Hematopoietic multipotent progenitor cell treated with erythropoietin and hydrocortisone succinate and interleukin-3 and kit ligand, for 4 days (in vitro differentiated cells): ENCODE measurements at regions not wholly inside any gene's neighbourhood (a gene's known extent, or its start where the extent isn't known, plus 50 kb on each side); places are given as distances from the start of the nearest gene placed in this dataset.

Source experiments
- DNase-seq: peaks from one replicate; pipeline ENCODE4 v3.0.0-alpha.2; 2015

- no peak for DNase-seq
These were observed 1262.8 kb upstream of the CDH8 start for GRCh38 chr16:63298993-63299392.

DNA sequence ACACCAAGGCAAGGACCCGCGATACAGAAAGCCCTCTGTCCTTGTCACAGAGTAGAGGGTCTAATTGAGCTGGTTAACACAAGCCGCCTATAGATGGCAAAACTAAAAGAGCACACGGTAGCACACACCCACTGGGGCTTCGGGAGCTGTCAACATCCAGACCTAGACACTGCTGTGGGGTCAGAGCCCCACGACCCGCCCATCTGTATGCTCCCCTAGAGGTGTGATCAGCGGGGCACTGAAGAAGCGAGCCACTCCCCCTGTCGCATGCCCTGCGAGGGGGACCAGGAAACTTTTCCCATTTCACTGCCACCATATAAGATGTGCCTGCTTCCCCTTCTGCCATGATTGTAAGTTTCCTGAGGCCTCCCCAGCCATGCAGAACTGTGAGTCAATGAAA, 1255.8 kb upstream of the CDH8 start:
- DNase-seq: no peak

- peak; percentile 75 for DNase-seq
These were observed 1253.7 kb upstream of the CDH8 start for GRCh38 chr16:63289834-63290460.

DNA sequence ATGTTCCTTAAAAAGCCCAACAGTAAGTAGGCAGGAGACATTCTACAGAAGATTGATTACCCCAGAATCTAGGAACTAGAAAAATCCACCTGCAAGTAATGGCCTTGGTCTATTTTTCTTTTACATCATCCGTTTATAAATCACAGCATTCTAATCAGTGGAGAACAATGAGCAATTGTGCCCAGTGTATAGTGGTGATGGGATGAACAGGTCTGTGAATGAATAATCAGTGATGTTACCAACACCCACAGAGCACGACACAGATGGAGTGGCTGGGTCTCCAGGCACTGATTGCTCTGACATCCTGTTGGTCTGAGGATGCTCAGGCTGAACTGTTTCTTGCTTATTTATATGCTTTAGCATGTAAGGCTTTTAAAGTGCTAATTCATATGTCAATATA, 1251.2 kb upstream of the CDH8 start:
- DNase-seq: no peak

DNA sequence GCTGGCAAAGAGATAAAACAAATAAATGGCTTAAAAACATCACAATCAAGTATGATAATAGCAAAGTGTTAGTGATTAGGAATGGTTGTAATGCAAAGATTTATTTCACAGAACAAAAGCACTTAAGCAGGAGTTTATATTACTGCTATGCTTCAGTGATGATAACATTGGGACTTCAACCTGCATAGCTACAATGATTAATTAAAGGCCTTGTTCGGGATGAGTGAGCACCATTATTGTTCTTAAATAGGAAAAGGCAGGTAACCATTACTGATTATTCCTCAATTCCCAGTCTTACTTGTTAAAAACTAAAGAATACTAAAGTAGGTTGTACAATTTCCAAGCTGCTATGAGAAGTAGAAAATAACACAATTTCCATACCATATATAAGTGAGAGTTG, 1247.5 kb upstream of the CDH8 start:
- DNase-seq: no peak

GRCh38 chr16:63244631-63245030, 1208.4 kb upstream of the CDH8 start:
- DNase-seq: no peak

GRCh38 chr16:63241497-63242028, 1205.3 kb upstream of the CDH8 start:
- DNase-seq: no peak

DNA sequence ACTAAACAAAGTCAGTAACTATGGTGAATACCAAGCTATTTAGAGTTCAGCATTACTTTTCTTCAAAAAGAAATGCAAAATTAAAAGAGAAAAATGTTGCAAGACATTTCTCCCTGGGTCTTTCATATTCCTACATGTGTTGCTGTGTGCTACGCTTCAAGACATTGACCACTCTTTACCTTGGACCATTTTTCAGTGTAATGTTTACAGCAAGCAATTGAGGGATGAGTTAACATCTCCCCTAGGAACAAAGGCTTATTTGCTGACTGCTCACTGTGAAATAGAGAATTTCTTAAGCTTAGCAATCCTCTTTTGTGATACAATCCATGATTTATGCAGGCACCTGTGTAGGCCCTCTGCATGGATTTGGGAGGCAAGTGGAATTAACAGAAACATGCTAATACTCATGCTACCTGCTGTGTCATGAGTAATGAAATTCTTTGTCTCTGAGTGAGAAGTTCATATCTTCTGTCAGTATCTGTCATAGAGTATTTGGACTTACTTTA, 1202.9 kb upstream of the CDH8 start:
- no peak for DNase-seq

DNA sequence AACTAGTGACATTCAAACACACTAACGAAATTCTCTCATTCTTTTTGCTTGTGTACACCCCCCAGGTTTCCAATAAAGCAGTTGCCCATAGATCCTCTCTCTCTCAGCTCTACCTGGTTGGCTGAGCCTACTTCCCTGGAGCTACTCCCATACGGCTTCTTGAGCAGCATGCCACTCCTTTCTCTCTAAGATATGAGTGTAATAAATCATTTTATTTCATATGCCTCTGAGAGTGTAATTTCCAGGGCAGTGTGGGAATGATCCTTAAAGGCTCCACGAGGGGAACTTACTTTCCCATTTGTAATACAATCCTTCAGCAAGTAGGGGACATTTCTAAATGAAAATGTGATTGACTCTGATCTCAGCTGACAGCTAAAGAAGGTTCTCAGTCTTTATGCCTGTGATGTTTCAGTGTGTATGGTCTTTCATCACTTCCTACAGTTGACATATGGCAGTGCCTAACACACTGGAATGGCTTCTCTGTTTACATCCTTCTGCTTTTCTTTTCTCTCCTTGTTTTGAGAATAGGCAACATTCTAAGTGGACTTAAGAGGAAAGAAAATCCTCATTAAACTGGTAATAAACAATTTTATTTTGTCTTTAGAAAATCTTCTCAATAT, 1194.3 kb upstream of the CDH8 start:
- no peak for DNase-seq

DNA sequence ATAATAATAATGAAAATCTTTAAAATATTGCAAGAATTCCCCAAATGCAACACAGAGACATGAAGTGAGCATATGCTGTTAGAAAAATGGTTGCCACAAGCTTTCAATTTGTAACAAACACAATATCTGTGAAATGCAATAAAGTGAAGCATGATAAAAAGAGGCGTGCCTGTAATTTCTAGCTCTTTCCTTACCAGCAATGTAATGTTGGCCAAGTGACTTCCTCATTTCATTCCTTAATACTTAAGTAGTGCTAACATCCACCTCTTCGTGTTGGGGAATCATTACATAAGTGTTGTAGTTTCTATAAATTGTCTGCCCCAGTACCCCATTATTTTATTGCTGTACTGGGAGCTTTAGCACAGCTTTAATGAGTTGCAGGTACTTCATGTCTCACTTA, 1192.0 kb upstream of the CDH8 start:
- no peak for DNase-seq

GRCh38 chr16:63223851-63224250, 1187.6 kb upstream of the CDH8 start:
- no peak for DNase-seq

- no peak for DNase-seq
These were observed 1180.6 kb upstream of the CDH8 start for GRCh38 chr16:63216696-63217423.

- no peak for DNase-seq
These were observed 1165.6 kb upstream of the CDH8 start for GRCh38 chr16:63201851-63202250.

- DNase-seq: no peak
These were observed 1164.7 kb upstream of the CDH8 start for GRCh38 chr16:63200940-63201339.

DNA sequence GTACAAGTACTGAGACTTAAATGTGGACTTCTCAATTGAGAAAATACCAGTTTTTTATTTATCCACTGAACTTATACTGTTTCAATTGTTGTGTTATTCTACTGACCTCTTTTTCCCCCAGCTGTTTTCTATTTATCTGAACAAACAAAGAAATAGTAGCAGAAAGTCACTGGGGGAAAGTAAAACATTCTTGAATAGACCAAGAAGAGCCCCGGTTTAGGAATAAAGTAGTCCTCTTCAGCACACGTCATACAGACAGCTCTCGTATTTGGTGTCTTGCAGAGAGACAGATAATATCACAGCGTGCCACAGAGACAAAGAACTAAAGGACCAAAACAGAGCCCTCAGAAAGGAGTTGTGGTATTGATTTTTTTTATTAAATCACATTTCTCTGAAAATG, 1159.1 kb upstream of the CDH8 start:
- no peak for DNase-seq

DNA sequence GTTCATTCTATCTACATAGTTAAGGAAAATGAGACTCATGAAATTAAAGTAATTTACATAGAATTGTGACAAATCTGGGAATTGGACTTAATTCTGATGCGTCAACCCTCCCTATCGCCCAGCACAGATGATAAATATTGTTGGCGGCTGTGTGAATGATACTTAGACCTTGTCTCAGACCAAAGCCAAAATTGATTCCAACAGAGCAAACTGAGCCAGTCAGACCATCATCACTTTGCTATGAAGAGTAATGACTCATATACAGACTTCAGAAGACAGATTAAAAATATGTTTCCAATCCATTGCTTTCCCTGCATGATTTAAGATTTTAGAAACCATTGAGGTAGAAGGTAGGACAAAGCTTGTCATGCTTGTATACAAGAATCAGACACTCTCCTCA, 1156.7 kb upstream of the CDH8 start:
- no peak for DNase-seq

DNA sequence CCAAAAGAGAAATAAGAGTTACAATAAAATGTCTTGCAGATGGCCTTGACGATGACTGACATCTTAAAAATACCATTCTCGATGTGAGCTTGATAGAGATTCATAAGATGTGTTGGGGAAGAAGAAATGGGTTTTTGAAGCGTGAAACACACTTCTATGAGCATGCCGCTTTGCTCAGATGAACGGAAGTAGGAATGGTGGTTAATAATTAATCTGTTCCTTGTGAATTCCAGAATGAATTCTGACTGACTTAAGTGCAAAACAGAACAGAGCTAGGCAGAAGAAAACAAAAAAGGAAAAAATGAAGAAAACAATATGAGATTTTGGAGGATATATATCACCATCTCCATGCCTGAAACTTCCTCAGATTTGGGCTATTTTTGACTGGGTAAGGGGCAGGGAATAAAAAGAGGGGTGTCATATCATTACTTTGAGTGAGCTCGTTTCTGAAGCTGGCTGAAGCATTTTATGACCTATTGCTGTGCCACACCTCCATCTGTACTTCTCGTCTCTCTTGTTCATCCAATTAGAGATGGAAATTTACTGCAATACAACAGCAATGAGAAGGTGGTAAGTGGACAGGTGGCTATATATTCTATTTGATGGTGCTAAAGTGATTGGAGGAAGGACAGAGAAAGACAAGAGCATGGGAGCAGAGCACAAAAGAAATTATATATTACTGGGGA, 1152.0 kb upstream of the CDH8 start:
- DNase-seq: no peak

DNA sequence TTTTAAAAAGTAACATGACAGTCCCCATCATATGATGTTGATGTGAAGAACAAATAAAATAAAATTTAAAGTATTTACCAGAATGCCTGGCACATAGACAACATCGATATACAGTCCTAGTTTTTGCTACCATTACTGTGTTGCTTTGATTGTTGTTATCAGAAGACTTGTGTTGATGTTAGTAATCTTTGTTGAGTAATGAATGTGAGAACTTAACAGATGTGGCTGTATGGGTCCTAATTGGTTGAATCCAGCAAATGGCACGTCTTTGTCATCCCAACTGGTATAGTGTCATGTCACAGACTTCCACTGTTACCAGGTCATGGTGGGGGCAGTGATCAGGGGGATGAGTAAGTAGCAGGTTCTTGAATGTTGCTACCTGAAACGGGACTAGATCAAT, 1151.4 kb upstream of the CDH8 start:
- DNase-seq: no peak

DNA sequence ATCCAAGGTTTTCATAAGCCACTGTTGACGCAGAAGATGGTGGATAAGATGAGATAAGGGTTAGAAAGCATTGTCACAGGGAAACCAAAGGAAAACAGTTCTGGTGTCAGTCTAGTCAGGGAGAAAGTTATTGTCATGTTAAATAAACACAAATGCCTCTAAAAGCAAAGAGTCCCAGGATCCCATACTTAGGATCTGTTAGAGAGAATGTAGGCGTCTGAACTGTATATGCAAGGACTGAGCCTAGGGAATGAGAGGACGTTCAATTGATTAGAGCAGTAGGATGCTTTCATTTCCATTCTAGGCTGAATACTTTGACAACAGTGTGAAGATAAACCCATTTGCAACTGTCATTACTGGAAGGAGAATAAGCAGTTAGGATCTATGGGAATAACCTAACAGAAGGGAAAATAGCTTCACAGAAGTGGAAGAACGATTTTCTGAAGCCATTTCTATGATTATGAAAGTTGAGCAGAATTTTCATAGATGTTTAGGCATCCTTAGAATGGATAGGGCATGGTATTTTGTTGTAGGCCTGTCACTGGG, 1149.1 kb upstream of the CDH8 start:
- no peak for DNase-seq

DNA sequence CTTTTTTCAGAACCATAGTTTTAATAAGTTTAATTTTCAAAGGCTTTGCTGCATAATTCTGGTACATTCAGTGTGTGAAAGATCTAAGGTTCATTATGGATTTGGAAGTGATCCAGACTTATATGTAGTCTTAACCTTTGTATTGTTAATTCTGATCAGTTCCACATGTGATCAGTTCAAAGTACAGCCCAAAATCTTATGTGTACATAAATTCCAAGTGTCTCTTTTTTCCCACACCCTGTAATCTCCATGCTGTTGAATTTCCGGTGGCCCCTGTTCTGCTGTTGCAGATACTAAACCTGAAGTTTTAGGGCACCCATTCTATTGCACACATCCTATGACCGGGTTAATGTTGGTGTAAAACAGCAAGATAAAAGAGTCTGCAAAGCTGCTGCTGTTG, 1147.5 kb upstream of the CDH8 start:
- no peak for DNase-seq

DNA sequence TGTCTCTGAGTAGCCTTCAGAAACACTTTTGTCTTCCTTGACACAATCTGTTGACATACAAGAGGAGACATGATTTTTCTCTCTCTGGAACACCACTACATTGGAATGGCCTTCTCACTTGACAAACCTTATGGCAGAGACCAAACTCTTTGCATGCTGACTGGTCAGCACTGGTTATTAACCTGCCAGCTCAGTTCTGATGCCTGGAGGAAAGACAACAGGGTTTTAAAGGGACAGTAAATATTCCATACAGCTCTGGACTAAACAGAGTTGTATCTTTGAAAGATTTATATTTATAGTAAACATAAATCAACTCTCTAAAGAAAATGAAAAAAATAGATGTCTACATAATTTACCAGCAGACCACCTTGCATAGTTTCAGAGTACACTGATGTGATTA, 1139.1 kb upstream of the CDH8 start:
- no peak for DNase-seq

- DNase-seq: no peak
These were observed 1138.6 kb upstream of the CDH8 start for GRCh38 chr16:63174801-63175200.

- no peak for DNase-seq
These were observed 1135.3 kb upstream of the CDH8 start for GRCh38 chr16:63171545-63171944.
